BLaER1 (cell line): ENCODE measurements at regions not wholly inside any gene's neighbourhood (a gene's known extent, or its start where the extent isn't known, plus 50 kb on each side); places are given as distances from the start of the nearest gene placed in this dataset.

Source experiments
- H3K27ac ChIP-seq: shearing (Covaris generic); formaldehyde crosslinking; 2 replicates; pipeline ENCODE4 v1.8.1; 2022
- H3K27me3 ChIP-seq: shearing (Covaris generic); formaldehyde crosslinking; 2 replicates; pipeline ENCODE4 v1.8.1; 2022
- H3K36me3 ChIP-seq: shearing (Covaris generic); formaldehyde crosslinking; 2 replicates; pipeline ENCODE4 v1.8.1; 2022
- H3K4me1 ChIP-seq: shearing (Covaris generic); formaldehyde crosslinking; 2 replicates; pipeline ENCODE4 v1.8.1; 2022
- H3K4me2 ChIP-seq: shearing (Covaris generic); formaldehyde crosslinking; 2 replicates; pipeline ENCODE4 v1.8.1; 2022
- H3K4me3 ChIP-seq: shearing (Covaris generic); formaldehyde crosslinking; 2 replicates; pipeline ENCODE4 v1.8.1; 2022
- H3K9ac ChIP-seq: shearing (Covaris generic); formaldehyde crosslinking; 2 replicates; pipeline ENCODE4 v1.8.1; 2022
- H3K9me3 ChIP-seq: shearing (Covaris generic); formaldehyde crosslinking; 2 replicates; pipeline ENCODE4 v1.8.1; 2022
- H4K20me1 ChIP-seq: shearing (Covaris generic); formaldehyde crosslinking; 2 replicates; pipeline ENCODE4 v1.8.1; 2022
- Cebpa-rat ChIP-seq: shearing (Covaris generic); IDR thresholded peaks from 2 replicates; pipeline ENCODE4 v1.8.1; 2022

GRCh38 chr15:96948981-96949380 lies 618.5 kb downstream of the NR2F2 start:
- no peak overlapping the region for H3K4me3 ChIP-seq
- no peak for TF ChIP-seq Cebpa-rat
- peaks cover 4% of the 10 kb centered on the region for H3K27me3 ChIP-seq
- H3K27ac ChIP-seq, result no peak overlapping the region
- no peak overlapping the region for H3K4me2 ChIP-seq
- no peaks in the 10 kb centered on the region for H3K4me1 ChIP-seq
- no peaks in the 10 kb centered on the region for H3K36me3 ChIP-seq
- H3K9ac ChIP-seq, result no peak overlapping the region
- no peaks in the 10 kb centered on the region for H4K20me1 ChIP-seq
- no peaks in the 10 kb centered on the region for H3K9me3 ChIP-seq

- Histone ChIP-seq H4K20me1 (no peaks in the 10 kb centered on the region), H3K9ac (no peak overlapping the region), H3K27ac (no peak overlapping the region), H3K4me3 (no peak overlapping the region), H3K9me3 (0 out of 2 replicates have a peak, but pooled peaks cover 8% of the 10 kb centered on the region), H3K4me1 (peaks cover 26% of the 10 kb centered on the region), H3K27me3 (no peaks in the 10 kb centered on the region), H3K36me3 (no peaks in the 10 kb centered on the region), H3K4me2 (peak overlapping the region; percentile 68)
- TF ChIP-seq Cebpa-rat, result no peak
Observed at GRCh38 chr15:96958721-96959120, 628.2 kb downstream of the NR2F2 start.

- H4K20me1 ChIP-seq, result no peaks in the 10 kb centered on the region
- no peak overlapping the region for H3K4me3 ChIP-seq
- H3K36me3 ChIP-seq, result no peaks in the 10 kb centered on the region
- peak overlapping the region; percentile 68 for H3K4me2 ChIP-seq
- no peaks in the 10 kb centered on the region for H3K27me3 ChIP-seq
- H3K9ac ChIP-seq, result no peak overlapping the region
- 0 out of 2 replicates have a peak, but pooled peaks cover 8% of the 10 kb centered on the region for H3K9me3 ChIP-seq
- no peak for TF ChIP-seq Cebpa-rat
- H3K27ac ChIP-seq, result no peak overlapping the region
- H3K4me1 ChIP-seq, result peaks cover 28% of the 10 kb centered on the region
Observed at GRCh38 chr15:96959501-96959900, 629.0 kb downstream of the NR2F2 start.

GRCh38 chr15:96960711-96961480 lies 630.4 kb downstream of the NR2F2 start:
- H3K4me3 ChIP-seq, result no peak overlapping the region
- no peaks in the 10 kb centered on the region for H4K20me1 ChIP-seq
- TF ChIP-seq Cebpa-rat, result no peak
- H3K27ac ChIP-seq, result no peak overlapping the region
- H3K36me3 ChIP-seq, result no peaks in the 10 kb centered on the region
- peaks cover 39% of the 10 kb centered on the region for H3K4me1 ChIP-seq
- H3K9me3 ChIP-seq, result 0 out of 2 replicates have a peak, but pooled peaks cover 8% of the 10 kb centered on the region
- H3K4me2 ChIP-seq, result peak overlapping the region; percentile 68; the same call in 1 of the 2 replicates
- H3K27me3 ChIP-seq, result no peaks in the 10 kb centered on the region
- H3K9ac ChIP-seq, result no peak overlapping the region

GRCh38 chr15:96966554-96966953 lies 636.1 kb downstream of the NR2F2 start:
- Histone ChIP-seq H3K4me1 (peaks cover 49% of the 10 kb centered on the region), H3K4me3 (no peak overlapping the region), H3K4me2 (no peak overlapping the region), H3K9me3 (0 out of 2 replicates have a peak, but pooled peaks cover 8% of the 10 kb centered on the region), H3K9ac (no peak overlapping the region), H3K27ac (no peak overlapping the region), H3K27me3 (no peaks in the 10 kb centered on the region), H3K36me3 (no peaks in the 10 kb centered on the region), H4K20me1 (no peaks in the 10 kb centered on the region)
- TF ChIP-seq Cebpa-rat, result no peak

GRCh38 chr15:96969732-96970710 lies 639.5 kb downstream of the NR2F2 start:
- no peaks in the 10 kb centered on the region for H3K9me3 ChIP-seq
- H3K4me1 ChIP-seq, result peaks cover 41% of the 10 kb centered on the region
- no peak overlapping the region for H3K27ac ChIP-seq
- H3K4me2 ChIP-seq, result peak overlapping the region; percentile 49
- no peaks in the 10 kb centered on the region for H3K36me3 ChIP-seq
- no peak for TF ChIP-seq Cebpa-rat
- no peaks in the 10 kb centered on the region for H3K27me3 ChIP-seq
- no peaks in the 10 kb centered on the region for H4K20me1 ChIP-seq
- no peak overlapping the region for H3K4me3 ChIP-seq
- H3K9ac ChIP-seq, result no peak overlapping the region

GRCh38 chr15:96972201-96972600 lies 641.7 kb downstream of the NR2F2 start:
- no peak overlapping the region for H3K4me3 ChIP-seq
- no peak overlapping the region for H3K27ac ChIP-seq
- no peak for TF ChIP-seq Cebpa-rat
- H3K9ac ChIP-seq, result no peak overlapping the region
- peaks cover 35% of the 10 kb centered on the region for H3K4me1 ChIP-seq
- H3K27me3 ChIP-seq, result no peaks in the 10 kb centered on the region
- H4K20me1 ChIP-seq, result no peaks in the 10 kb centered on the region
- no peaks in the 10 kb centered on the region for H3K36me3 ChIP-seq
- H3K9me3 ChIP-seq, result no peaks in the 10 kb centered on the region
- no peak overlapping the region for H3K4me2 ChIP-seq

GRCh38 chr15:96974761-96975160 lies 644.3 kb downstream of the NR2F2 start:
- Histone ChIP-seq H3K27me3 (no peaks in the 10 kb centered on the region), H3K4me3 (no peak overlapping the region), H3K9ac (no peak overlapping the region), H4K20me1 (no peaks in the 10 kb centered on the region), H3K4me2 (no peak overlapping the region), H3K27ac (no peak overlapping the region), H3K9me3 (no peaks in the 10 kb centered on the region), H3K4me1 (peaks cover 12% of the 10 kb centered on the region), H3K36me3 (no peaks in the 10 kb centered on the region)
- no peak for TF ChIP-seq Cebpa-rat

GRCh38 chr15:96977886-96978285 lies 647.4 kb downstream of the NR2F2 start:
- Histone ChIP-seq H3K9ac (no peak overlapping the region), H3K27me3 (no peaks in the 10 kb centered on the region), H3K9me3 (no peaks in the 10 kb centered on the region), H3K36me3 (no peaks in the 10 kb centered on the region), H3K4me1 (no peaks in the 10 kb centered on the region), H4K20me1 (no peaks in the 10 kb centered on the region), H3K4me2 (no peak overlapping the region), H3K4me3 (no peak overlapping the region), H3K27ac (no peak overlapping the region)
- TF ChIP-seq Cebpa-rat, result no peak
